Kidney (tissue), 13 donors: ENCODE measurements at regions not wholly inside any gene's neighbourhood (a gene's known extent, or its start where the extent isn't known, plus 50 kb on each side); places are given as distances from the start of the nearest gene placed in this dataset.

ENCODE experiments used
- DNase-seq, 5 donors: peaks; one replicate each; pipeline ENCODE4 v3.0.0-alpha.2; 2013 to 2020
- FAIRE-seq: peaks from 2 replicates; lab custom pipeline; 2012; peaks lifted over from hg19 to GRCh38; lab: Jason Lieb, UNC
- H3K27ac ChIP-seq, 2 donors: one replicate each; pipeline ENCODE4 v1.7.0; 2013; ENCODE audit warnings: low read depth in 2 of 2, low read length in 2 of 2, inconsistent platforms in 1 of 2
- H3K27me3 ChIP-seq: one replicate; pipeline ENCODE4 v1.7.1; 2013; ENCODE audit warnings: low read length, inconsistent platforms; ENCODE audit not compliant: control insufficient read depth, insufficient read depth
- H3K36me3 ChIP-seq, 3 donors: one replicate each; pipeline versions ENCODE4 v1.7.0 to v1.7.1; 2013; ENCODE audit warnings: low read length in 3 of 3, control low read depth in 1 of 3, inconsistent platforms in 1 of 3; ENCODE audit not compliant: insufficient read depth in 3 of 3, control insufficient read depth in 2 of 3
- H3K4me1 ChIP-seq, 3 donors: one replicate each; pipeline versions ENCODE4 v1.7.0 to v1.7.1; 2013; ENCODE audit warnings: low read length in 3 of 3, inconsistent platforms in 1 of 3, low read depth in 1 of 3; ENCODE audit not compliant: control insufficient read depth in 2 of 3, insufficient read depth in 2 of 3
- H3K4me3 ChIP-seq, 3 donors: one replicate each; pipeline versions ENCODE4 v1.7.0 to v1.8.1; 2013; ENCODE audit warnings: low read length in 3 of 3, control low read depth in 1 of 3, inconsistent platforms in 1 of 3
- H3K9ac ChIP-seq, 3 donors: one replicate each; pipeline versions ENCODE4 v1.7.0 to v1.7.1; 2013; ENCODE audit warnings: low read length in 3 of 3, control low read depth in 1 of 3, inconsistent platforms in 1 of 3
- H3K9me3 ChIP-seq, 3 donors: one replicate each; pipeline versions ENCODE4 v1.7.0 to v1.7.1; 2013; ENCODE audit warnings: low read length in 3 of 3, control low read depth in 1 of 3, inconsistent platforms in 1 of 3; ENCODE audit not compliant: control insufficient read depth in 2 of 3, insufficient read depth in 1 of 3
- CTCF ChIP-seq: IDR thresholded peaks from 3 replicates; pipeline ENCODE4 v1.5.1; 2012; ENCODE audit warnings: mild to moderate bottlenecking, moderate library complexity, borderline replicate concordance; ENCODE audit not compliant: insufficient read depth; ENCODE audit errors: extremely low read depth
- intact Hi-C: fragments of 100-400 bp; cut with DNase I; formaldehyde crosslinking; loops from one replicate; pipeline ENCODE4 v1.11.1; 2022
- donor health status: control.
- donor health status: control.
- donor health status: control.
- donor health status: control.
- donor health status: control.
- donor health status: DM: yes; HTN: yes; CAD: no.
- donor health status: Normal renal cell carcinoma (clear cell type).

- no peak for TF ChIP-seq CTCF
- FAIRE-seq (no peak), DNase-seq (no peak)
- H3K9ac ChIP-seq, result no peak overlapping the region
- intact Hi-C loops, result no loop called here
- no peaks in the 10 kb centered on the region for H3K4me1 ChIP-seq
- H3K9me3 ChIP-seq, result no peaks in the 10 kb centered on the region
- no peak overlapping the region for H3K27ac ChIP-seq
- H3K4me3 ChIP-seq, result no peak overlapping the region
- no peaks in the 10 kb centered on the region for H3K27me3 ChIP-seq
- H3K36me3 ChIP-seq, result no peaks in the 10 kb centered on the region
These were observed 280.7 kb downstream of the LPIN1 start for GRCh38 chr2:12027136-12027535.

GRCh38 chr2:12031866-12032265 lies 285.4 kb downstream of the LPIN1 start:
- H3K27ac ChIP-seq, result no peak overlapping the region
- TF ChIP-seq CTCF, result no peak
- no peaks in the 10 kb centered on the region for H3K27me3 ChIP-seq
- H3K36me3 ChIP-seq, result no peaks in the 10 kb centered on the region
- no peaks in the 10 kb centered on the region for H3K4me1 ChIP-seq
- no peak overlapping the region for H3K9ac ChIP-seq
- DNase-seq (no peak), FAIRE-seq (no peak)
- intact Hi-C loops, result no loop called here
- no peak overlapping the region for H3K4me3 ChIP-seq
- no peaks in the 10 kb centered on the region for H3K9me3 ChIP-seq

GRCh38 chr2:12032398-12032797 lies 286.0 kb downstream of the LPIN1 start:
- DNase-seq (peak in 1 of 5 donors; percentile 31), FAIRE-seq (no peak)
- intact Hi-C loops, result no loop called here
- Histone ChIP-seq H3K27ac (no peak overlapping the region), H3K9me3 (no peaks in the 10 kb centered on the region), H3K9ac (no peak overlapping the region), H3K36me3 (no peaks in the 10 kb centered on the region), H3K4me1 (no peaks in the 10 kb centered on the region), H3K4me3 (no peak overlapping the region), H3K27me3 (no peaks in the 10 kb centered on the region)
- no peak for TF ChIP-seq CTCF

GRCh38 chr2:12032975-12033374 lies 286.5 kb downstream of the LPIN1 start:
- FAIRE-seq (no peak), DNase-seq (no peak)
- intact Hi-C loops, result no loop called here
- TF ChIP-seq CTCF, result no peak
- Histone ChIP-seq H3K9me3 (no peaks in the 10 kb centered on the region), H3K4me3 (no peak overlapping the region), H3K27me3 (no peaks in the 10 kb centered on the region), H3K9ac (no peak overlapping the region), H3K27ac (no peak overlapping the region), H3K36me3 (no peaks in the 10 kb centered on the region), H3K4me1 (no peaks in the 10 kb centered on the region)
